A673 (cell line): ENCODE measurements at regions not wholly inside any gene's neighbourhood (a gene's known extent, or its start where the extent isn't known, plus 50 kb on each side); places are given as distances from the start of the nearest gene placed in this dataset.

ENCODE experiments used
- BruUV-seq: library from RNA; stranded (reverse); fragments of 400-500 nt; replicated peaks from 2 replicates; lab custom pipeline; 2021; lab: Mats Ljungman, UMichigan
- CTCF ChIA-PET: fragments of 300-600 bp; sonication (Branson Sonifier 250); formaldehyde crosslinking; loops from one replicate; lab custom pipeline; 2022; ENCODE audit warnings: antibody characterized with exemption; lab: Charles Lee
- POLR2A ChIA-PET: fragments of 300-600 bp; sonication (Branson Sonifier 250); formaldehyde crosslinking; loops from one replicate; lab custom pipeline; 2022; ENCODE audit warnings: antibody characterized with exemption; ENCODE audit not compliant: low non-redundant PET; lab: Charles Lee
- DNase-seq: peaks from one replicate; pipeline ENCODE4 v3.0.0-alpha.2; 2015; ENCODE audit warnings: low spot score
- H3K27ac ChIP-seq: fragments of 200-600 bp; sonication (generic); 2 replicates; pipeline ENCODE4 v1.5.1; 2016; ENCODE audit warnings: mixed run types, low read depth, mild to moderate bottlenecking, mixed read lengths, antibody characterized with exemption, low read length; ENCODE audit not compliant: poor library complexity, severe bottlenecking
- H3K27me3 ChIP-seq: fragments of 200-600 bp; sonication (generic); replicated peaks from 2 replicates; pipeline ENCODE4 v1.6.1; 2017; ENCODE audit warnings: mixed run types, low read depth, mild to moderate bottlenecking, mixed read lengths, antibody characterized with exemption, low read length; ENCODE audit not compliant: insufficient read depth, poor library complexity
- H3K36me3 ChIP-seq: fragments of 200-600 bp; sonication (generic); 2 replicates; pipeline ENCODE4 v1.6.1; 2016; ENCODE audit warnings: mixed run types, mild to moderate bottlenecking, mixed read lengths, antibody characterized with exemption, low read length; ENCODE audit not compliant: insufficient read depth, poor library complexity, severe bottlenecking
- H3K4me1 ChIP-seq: fragments of 200-600 bp; sonication (generic); 2 replicates; pipeline ENCODE4 v1.6.1; 2017; ENCODE audit warnings: mixed run types, mild to moderate bottlenecking, mixed read lengths, antibody characterized with exemption, low read length; ENCODE audit not compliant: insufficient read depth, poor library complexity, severe bottlenecking
- H3K4me3 ChIP-seq: fragments of 200-600 bp; sonication (generic); 2 replicates; pipeline ENCODE4 v1.5.1; 2016; ENCODE audit warnings: low read depth, mixed run types, mild to moderate bottlenecking, mixed read lengths, low read length; ENCODE audit not compliant: poor library complexity, severe bottlenecking
- H3K9me3 ChIP-seq: fragments of 200-600 bp; sonication (generic); 2 replicates; pipeline ENCODE4 v1.6.1; 2016; ENCODE audit warnings: mixed run types, low read depth, mild to moderate bottlenecking, mixed read lengths, antibody characterized with exemption, low read length; ENCODE audit not compliant: poor library complexity, severe bottlenecking
- EZH2 ChIP-seq: fragments of 200-600 bp; sonication (generic); IDR thresholded peaks from 2 replicates; pipeline ENCODE4 v1.6.1; 2017; ENCODE audit warnings: borderline replicate concordance, low read depth, mild to moderate bottlenecking, mixed read lengths, antibody characterized with exemption, low read length; ENCODE audit not compliant: poor library complexity, severe bottlenecking
- intact Hi-C: fragments of 100-400 bp; cut with micrococcal nuclease; formaldehyde crosslinking; loops from one replicate; pipeline ENCODE4 v1.10.0; 2022; ENCODE audit not compliant: unreplicated experiment
- TF ChIP-seq, protein P1 (sequence below): fragments of 300-800, 200-600 bp; sonication (generic); conservative IDR thresholded peaks from 2 replicates; pipeline ENCODE4 v1.5.1; 2017; ENCODE audit warnings: low read depth, mild to moderate bottlenecking, antibody characterized with exemption, low read length, moderate library complexity, mixed read lengths

DNA sequence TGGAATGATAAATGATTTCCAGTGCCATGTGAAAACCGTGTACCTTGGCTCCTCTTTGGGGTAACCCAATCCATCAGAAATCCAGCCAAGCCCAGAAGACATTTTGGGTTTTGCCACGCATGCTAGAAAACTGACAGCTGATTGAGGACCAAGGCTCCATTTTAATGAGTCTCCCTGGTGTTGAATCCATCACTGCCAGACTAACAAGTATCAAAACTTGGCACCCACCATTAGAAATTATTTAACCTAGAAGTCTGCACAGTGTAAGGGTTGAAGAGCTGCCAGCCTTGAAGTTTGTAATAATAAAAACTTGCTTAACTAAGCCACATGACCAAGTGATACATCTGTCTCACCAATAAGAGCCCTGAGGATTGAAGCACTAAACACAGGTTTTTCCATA, 369.9 kb downstream of the DNAH5 start:
- DNase-seq = no peak
- H3K4me3 ChIP-seq = no peak overlapping the region
- ChIA-PET CTCF (no interaction called here), POLR2A (no interaction called here)
- intact Hi-C loops = no loop called here
- no TSS peak for BruUV-seq
- TF ChIP-seq, protein P1, sequence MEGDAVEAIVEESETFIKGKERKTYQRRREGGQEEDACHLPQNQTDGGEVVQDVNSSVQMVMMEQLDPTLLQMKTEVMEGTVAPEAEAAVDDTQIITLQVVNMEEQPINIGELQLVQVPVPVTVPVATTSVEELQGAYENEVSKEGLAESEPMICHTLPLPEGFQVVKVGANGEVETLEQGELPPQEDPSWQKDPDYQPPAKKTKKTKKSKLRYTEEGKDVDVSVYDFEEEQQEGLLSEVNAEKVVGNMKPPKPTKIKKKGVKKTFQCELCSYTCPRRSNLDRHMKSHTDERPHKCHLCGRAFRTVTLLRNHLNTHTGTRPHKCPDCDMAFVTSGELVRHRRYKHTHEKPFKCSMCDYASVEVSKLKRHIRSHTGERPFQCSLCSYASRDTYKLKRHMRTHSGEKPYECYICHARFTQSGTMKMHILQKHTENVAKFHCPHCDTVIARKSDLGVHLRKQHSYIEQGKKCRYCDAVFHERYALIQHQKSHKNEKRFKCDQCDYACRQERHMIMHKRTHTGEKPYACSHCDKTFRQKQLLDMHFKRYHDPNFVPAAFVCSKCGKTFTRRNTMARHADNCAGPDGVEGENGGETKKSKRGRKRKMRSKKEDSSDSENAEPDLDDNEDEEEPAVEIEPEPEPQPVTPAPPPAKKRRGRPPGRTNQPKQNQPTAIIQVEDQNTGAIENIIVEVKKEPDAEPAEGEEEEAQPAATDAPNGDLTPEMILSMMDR = no peak
- TF ChIP-seq EZH2 = no peak
- H3K36me3 ChIP-seq = no peaks in the 10 kb centered on the region
- no peaks in the 10 kb centered on the region for H3K27me3 ChIP-seq
- no peaks in the 10 kb centered on the region for H3K4me1 ChIP-seq
- H3K9me3 ChIP-seq = no peaks in the 10 kb centered on the region
- H3K27ac ChIP-seq = no peak overlapping the region

DNA sequence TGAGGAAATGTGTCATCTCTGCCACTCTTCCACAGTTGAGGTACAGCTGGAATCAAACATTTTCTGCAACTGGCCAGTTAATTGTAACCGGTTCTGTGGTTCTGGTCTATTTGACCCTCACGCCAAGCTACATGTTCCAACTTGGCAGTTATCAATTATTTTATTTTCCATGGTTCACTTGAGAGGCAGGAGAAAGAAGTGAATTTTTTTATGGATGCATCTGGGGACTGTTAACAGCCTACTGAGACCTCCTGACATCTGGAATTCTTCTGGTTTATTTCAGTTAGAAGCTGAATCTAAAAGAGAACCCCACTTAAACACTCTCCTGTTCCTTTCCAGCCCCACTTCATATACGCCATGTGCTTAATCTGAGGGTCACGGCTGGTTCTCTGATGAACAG, 372.3 kb downstream of the DNAH5 start:
- no TSS peak for BruUV-seq
- Histone ChIP-seq H3K27me3 (no peaks in the 10 kb centered on the region), H3K36me3 (no peaks in the 10 kb centered on the region), H3K9me3 (no peaks in the 10 kb centered on the region), H3K27ac (no peak overlapping the region), H3K4me3 (no peak overlapping the region), H3K4me1 (no peaks in the 10 kb centered on the region)
- intact Hi-C loops = no loop called here
- DNase-seq = no peak
- ChIA-PET CTCF (no interaction called here), POLR2A (no interaction called here)
- TF ChIP-seq, protein P1 = no peak
- no peak for TF ChIP-seq EZH2

GRCh38 chr5:13569090-13569715, 375.3 kb downstream of the DNAH5 start:
- intact Hi-C loops = no loop called here

More at GRCh38 chr5:13569090-13569715, 375.3 kb downstream of the DNAH5 start:
- Histone ChIP-seq H3K36me3 (no peaks in the 10 kb centered on the region), H3K27ac (no peak overlapping the region), H3K4me3 (no peak overlapping the region), H3K4me1 (no peaks in the 10 kb centered on the region), H3K9me3 (no peaks in the 10 kb centered on the region), H3K27me3 (no peaks in the 10 kb centered on the region)
- no peak for TF ChIP-seq EZH2
- TF ChIP-seq, protein P1 = no peak
- ChIA-PET POLR2A (no interaction called here), CTCF (no interaction called here)
- no peak for DNase-seq
- BruUV-seq = no TSS peak
